Upper lobe of right lung (tissue), 1 donor: ENCODE measurements at regions not wholly inside any gene's neighbourhood (a gene's known extent, or its start where the extent isn't known, plus 50 kb on each side); places are given as distances from the start of the nearest gene placed in this dataset.

Experiments used
- ATAC-seq: fragments of 200-7000 bp; cut with Tn5 transposase; one replicate; pipeline ENCODE4 v1.9.1; 2020; ENCODE audit warnings: mild to moderate bottlenecking, moderate library complexity
- DNase-seq: peaks from one replicate; pipeline ENCODE4 v3.0.0-alpha.2; 2020
- H3K27ac ChIP-seq: fragments of 200-600 bp; one replicate; pipeline ENCODE4 v1.8.0; 2022
- H3K27me3 ChIP-seq: fragments of 200-600 bp; one replicate; pipeline ENCODE4 v1.8.0; 2022; ENCODE audit warnings: mild to moderate bottlenecking
- H3K36me3 ChIP-seq: fragments of 200-600 bp; one replicate; pipeline ENCODE4 v1.8.0; 2022
- H3K4me1 ChIP-seq: fragments of 200-600 bp; one replicate; pipeline ENCODE4 v1.8.0; 2022
- H3K4me3 ChIP-seq: fragments of 200-600 bp; one replicate; pipeline ENCODE4 v1.8.0; 2022; ENCODE audit warnings: mild to moderate bottlenecking
- H3K9me3 ChIP-seq: fragments of 200-600 bp; one replicate; pipeline ENCODE4 v1.8.0; 2022
- intact Hi-C: fragments of 100-400 bp; cut with DNase I; formaldehyde crosslinking; loops from one replicate; pipeline ENCODE4 v1.11.0; 2022
- TF ChIP-seq, protein P1 (sequence below): fragments of 200-600 bp; IDR thresholded peaks from one replicate; pipeline ENCODE4 v1.8.0; 2022; ENCODE audit warnings: antibody characterized with exemption
- donor health status: DM: no; HTN: yes; CAD: no; lungs with severe emphysema.

DNA sequence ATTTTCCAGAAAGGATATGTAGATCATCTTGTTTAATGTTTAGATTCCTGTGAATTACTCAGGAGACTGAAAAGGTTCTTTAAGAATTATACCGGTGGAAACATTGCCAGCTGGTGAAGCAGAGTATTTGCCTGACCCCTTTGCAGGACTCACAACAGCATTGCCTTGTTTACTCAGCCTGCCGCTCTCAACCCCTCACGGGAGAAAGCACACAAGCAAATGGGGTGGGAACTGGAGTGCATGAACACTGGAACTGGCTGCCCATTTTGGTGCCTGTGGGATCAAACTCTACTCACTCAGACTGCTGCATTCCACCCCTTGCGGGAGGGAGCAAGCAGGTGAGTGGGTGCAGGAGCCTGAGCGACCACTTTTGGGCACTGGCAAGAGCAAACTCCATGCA, 804.7 kb upstream of the SLITRK1 start:
- no peaks in the 10 kb centered on the region for H3K27me3 ChIP-seq
- no peak overlapping the region for H3K27ac ChIP-seq
- ATAC-seq: peak; percentile 34
- intact Hi-C loops: no loop called here
- no peak for DNase-seq
- H3K36me3 ChIP-seq: no peaks in the 10 kb centered on the region
- H3K4me1 ChIP-seq: no peaks in the 10 kb centered on the region
- H3K9me3 ChIP-seq: no peaks in the 10 kb centered on the region
- H3K4me3 ChIP-seq: no peak overlapping the region
- TF ChIP-seq, protein P1, sequence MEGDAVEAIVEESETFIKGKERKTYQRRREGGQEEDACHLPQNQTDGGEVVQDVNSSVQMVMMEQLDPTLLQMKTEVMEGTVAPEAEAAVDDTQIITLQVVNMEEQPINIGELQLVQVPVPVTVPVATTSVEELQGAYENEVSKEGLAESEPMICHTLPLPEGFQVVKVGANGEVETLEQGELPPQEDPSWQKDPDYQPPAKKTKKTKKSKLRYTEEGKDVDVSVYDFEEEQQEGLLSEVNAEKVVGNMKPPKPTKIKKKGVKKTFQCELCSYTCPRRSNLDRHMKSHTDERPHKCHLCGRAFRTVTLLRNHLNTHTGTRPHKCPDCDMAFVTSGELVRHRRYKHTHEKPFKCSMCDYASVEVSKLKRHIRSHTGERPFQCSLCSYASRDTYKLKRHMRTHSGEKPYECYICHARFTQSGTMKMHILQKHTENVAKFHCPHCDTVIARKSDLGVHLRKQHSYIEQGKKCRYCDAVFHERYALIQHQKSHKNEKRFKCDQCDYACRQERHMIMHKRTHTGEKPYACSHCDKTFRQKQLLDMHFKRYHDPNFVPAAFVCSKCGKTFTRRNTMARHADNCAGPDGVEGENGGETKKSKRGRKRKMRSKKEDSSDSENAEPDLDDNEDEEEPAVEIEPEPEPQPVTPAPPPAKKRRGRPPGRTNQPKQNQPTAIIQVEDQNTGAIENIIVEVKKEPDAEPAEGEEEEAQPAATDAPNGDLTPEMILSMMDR: no peak

- Histone ChIP-seq H3K9me3 (no peaks in the 10 kb centered on the region), H3K27me3 (no peaks in the 10 kb centered on the region), H3K36me3 (no peaks in the 10 kb centered on the region), H3K4me1 (no peaks in the 10 kb centered on the region), H3K27ac (no peak overlapping the region), H3K4me3 (no peak overlapping the region)
- DNase-seq: no peak
- intact Hi-C loops: no loop called here
- ATAC-seq: no peak
- TF ChIP-seq, protein P1: no peak
Measured at GRCh38 chr13:84686458-84686857, 804.2 kb upstream of the SLITRK1 start.

DNA sequence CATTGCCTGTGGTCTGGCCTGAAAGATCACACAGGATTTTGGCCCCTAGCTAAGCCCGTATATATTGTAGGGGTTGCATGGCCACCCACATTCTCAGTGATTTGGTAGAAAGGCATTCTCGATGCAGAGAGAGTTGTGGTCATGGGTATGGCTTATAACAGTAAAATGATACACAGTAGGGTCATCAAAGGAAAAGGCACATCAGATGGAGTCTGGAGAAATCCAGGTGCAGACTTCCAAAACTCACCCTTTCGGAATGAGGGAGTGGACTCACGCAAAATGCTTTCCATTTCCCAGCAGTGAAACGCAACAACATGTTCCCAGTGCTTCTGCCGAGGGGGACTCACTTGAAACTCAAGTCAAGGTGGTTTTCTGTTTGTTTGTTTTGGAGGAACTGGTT, 802.5 kb upstream of the SLITRK1 start:
- intact Hi-C loops: no loop called here
- Histone ChIP-seq H3K9me3 (no peaks in the 10 kb centered on the region), H3K36me3 (no peaks in the 10 kb centered on the region), H3K4me1 (no peaks in the 10 kb centered on the region), H3K27me3 (no peaks in the 10 kb centered on the region), H3K4me3 (no peak overlapping the region), H3K27ac (no peak overlapping the region)
- TF ChIP-seq, protein P1: no peak
- DNase-seq (no peak), ATAC-seq (no peak)

DNA sequence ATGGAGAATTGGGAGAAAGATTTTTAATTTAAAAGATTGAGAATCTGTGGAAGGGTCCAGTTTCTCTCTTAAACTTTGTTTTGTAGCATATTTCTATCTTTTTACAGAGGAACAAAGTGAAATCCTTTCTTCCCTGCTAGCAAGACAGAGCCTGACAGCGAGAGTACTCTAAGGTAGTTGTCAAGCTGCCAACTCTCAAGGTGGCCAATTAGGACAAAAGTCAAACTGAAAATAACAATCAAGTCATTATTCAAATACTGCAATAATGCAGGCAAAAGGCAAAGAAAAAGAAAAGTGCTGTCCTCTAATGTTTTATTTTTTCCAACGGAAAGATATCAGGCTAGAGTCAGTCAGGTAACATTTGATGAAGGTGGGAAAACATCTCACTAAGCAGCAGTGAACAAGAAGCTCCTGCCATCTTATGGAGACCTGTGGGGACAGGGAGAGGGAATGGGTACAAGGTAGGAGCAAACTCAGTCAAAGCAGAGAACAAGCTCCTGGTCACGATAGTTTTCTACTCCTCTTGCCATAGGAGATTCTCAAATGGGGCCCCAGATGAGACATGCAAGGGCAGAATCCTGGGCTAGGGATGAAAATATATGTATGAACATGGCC, 801.9 kb upstream of the SLITRK1 start:
- intact Hi-C loops: no loop called here
- DNase-seq (no peak), ATAC-seq (no peak)
- no peaks in the 10 kb centered on the region for H3K4me1 ChIP-seq
- no peak overlapping the region for H3K27ac ChIP-seq
- no peaks in the 10 kb centered on the region for H3K27me3 ChIP-seq
- H3K4me3 ChIP-seq: no peak overlapping the region
- TF ChIP-seq, protein P1: no peak
- H3K9me3 ChIP-seq: no peaks in the 10 kb centered on the region
- H3K36me3 ChIP-seq: no peaks in the 10 kb centered on the region

- ATAC-seq (no peak), DNase-seq (no peak)
- Histone ChIP-seq H3K4me3 (no peak overlapping the region), H3K27me3 (no peaks in the 10 kb centered on the region), H3K27ac (no peak overlapping the region), H3K9me3 (no peaks in the 10 kb centered on the region), H3K4me1 (no peaks in the 10 kb centered on the region), H3K36me3 (no peaks in the 10 kb centered on the region)
- intact Hi-C loops: no loop called here
- TF ChIP-seq, protein P1: no peak
Measured at GRCh38 chr13:84683448-84683847, 801.2 kb upstream of the SLITRK1 start.

DNA sequence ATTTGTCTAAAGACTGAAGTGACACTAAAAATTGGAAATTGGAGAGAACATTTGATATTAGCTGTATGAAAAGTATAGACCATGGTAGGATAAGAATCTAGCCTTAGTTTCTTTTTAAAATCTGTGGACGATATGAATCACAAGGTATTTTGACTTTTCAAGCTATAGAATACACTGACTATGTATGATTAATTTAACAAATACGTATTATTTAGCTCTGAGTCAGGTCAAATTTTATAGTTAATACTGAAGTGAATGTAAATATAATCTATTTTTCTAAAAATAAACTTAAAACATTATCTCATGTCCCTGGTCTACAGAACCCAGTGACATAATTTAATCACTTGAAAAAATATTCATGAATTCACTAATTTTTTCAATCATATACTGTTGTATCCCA, 795.6 kb upstream of the SLITRK1 start:
- H3K27me3 ChIP-seq: no peaks in the 10 kb centered on the region
- H3K27ac ChIP-seq: no peak overlapping the region
- TF ChIP-seq, protein P1: no peak
- H3K9me3 ChIP-seq: no peaks in the 10 kb centered on the region
- no peaks in the 10 kb centered on the region for H3K4me1 ChIP-seq
- DNase-seq (no peak), ATAC-seq (no peak)
- no peak overlapping the region for H3K4me3 ChIP-seq
- H3K36me3 ChIP-seq: no peaks in the 10 kb centered on the region
- intact Hi-C loops: no loop called here
